ENCODE measurements at regions not wholly inside any gene's neighbourhood (a gene's known extent, or its start where the extent isn't known, plus 50 kb on each side); places are given as distances from the start of the nearest gene placed in this dataset.

DNA sequence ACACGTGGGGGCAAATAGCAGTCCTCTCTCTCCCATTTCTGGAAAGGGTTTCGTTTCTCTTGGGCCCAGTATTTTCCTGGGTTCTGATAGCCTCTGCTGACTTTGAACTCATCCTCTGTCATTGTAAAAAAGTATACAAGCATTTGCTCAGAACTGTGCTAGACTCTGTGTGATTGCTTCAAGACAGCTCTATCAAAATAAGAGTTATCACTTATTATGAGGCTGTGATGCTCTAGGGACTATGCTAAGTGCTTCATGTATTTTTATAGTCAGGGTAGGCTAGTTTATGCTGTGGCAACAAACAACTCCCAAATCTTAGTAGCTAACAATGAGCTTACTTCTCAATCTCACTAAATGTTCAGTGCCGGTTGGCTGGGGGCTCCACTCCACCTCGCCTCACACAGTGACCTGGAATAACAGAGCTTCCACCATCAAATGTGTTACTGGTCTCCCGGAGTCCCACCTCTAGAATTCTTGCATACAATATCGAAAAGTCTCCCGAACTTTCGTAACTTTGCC, 110.8 kb upstream of the CDC42EP3 start:
- DNase-seq (ENCODE audit: low spot score), result no peak
- TF ChIP-seq CTCF (IDR thresholded peaks at IDR 0.05; ENCODE audit: extremely low read depth, missing control alignments), result no peak

- no peak for TF ChIP-seq CTCF (IDR thresholded peaks at IDR 0.05; ENCODE audit: extremely low read depth, missing control alignments)
- no peak for DNase-seq (ENCODE audit: low spot score)
Observed at GRCh38 chr2:37782721-37783371, 111.4 kb upstream of the CDC42EP3 start.

DNA sequence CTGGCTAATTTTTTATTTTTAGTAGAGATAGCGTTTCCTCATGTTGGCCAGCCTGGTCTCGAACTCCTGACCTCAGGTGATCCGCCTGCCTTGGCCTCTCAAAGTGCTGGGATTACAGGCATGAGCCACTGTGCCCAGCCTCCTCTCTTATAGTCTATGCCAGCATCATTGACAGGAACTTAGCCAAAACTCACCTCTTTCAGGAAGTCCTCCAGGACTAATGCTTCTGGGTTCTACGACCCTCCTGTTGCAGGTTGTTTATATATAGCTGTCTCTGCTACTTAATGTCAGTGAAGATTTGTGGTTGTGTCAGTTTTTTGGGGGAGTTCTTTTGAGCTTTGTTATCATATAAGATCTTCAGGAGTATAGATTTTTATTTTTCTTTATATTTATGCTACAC, 112.1 kb upstream of the CDC42EP3 start:
- no peak for DNase-seq (ENCODE audit: low spot score)
- no peak for TF ChIP-seq CTCF (IDR thresholded peaks at IDR 0.05; ENCODE audit: extremely low read depth, missing control alignments)

DNA sequence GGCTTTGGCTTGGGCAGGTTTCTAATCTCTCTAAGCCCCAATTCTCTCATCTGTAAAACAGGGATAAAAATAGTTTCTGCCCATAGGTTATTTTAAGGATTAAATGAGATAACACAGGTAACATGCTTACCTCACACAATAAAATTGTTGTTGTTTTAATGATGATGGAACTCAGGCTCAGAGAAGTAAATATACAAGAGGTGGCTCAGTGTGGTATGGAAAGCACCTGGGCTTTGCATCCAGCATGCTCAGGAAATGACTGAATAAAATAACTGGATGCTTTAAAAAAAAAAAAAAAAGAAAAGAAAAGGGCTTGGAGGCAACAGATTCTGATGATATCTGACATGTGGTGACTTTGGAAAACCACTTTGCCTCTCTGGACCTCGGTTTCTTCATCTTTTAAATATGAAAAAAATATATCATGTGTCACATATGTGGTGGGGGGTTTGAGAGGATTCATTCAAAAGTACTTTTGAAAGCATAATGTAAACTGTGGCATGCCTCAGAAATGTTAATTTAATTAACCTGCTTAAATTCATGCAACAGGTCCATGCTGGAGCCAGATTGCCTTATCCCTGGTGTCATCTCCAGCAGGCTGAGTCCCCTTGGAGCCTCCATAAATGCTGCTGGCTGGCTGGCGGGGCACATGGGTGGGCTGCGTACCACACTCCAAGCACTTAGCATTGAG, 112.8 kb upstream of the CDC42EP3 start:
- no peak for DNase-seq (ENCODE audit: low spot score)
- TF ChIP-seq CTCF (IDR thresholded peaks at IDR 0.05; ENCODE audit: extremely low read depth, missing control alignments), result no peak

- no peak for TF ChIP-seq CTCF (IDR thresholded peaks at IDR 0.05; ENCODE audit: extremely low read depth, missing control alignments)
- DNase-seq (ENCODE audit: low spot score), result no peak
Observed at GRCh38 chr2:37784759-37785149, 113.3 kb upstream of the CDC42EP3 start.

- no peak for DNase-seq (ENCODE audit: low spot score)
- no peak for TF ChIP-seq CTCF (IDR thresholded peaks at IDR 0.05; ENCODE audit: extremely low read depth, missing control alignments)
Observed at GRCh38 chr2:37786191-37786698, 114.8 kb upstream of the CDC42EP3 start.

DNA sequence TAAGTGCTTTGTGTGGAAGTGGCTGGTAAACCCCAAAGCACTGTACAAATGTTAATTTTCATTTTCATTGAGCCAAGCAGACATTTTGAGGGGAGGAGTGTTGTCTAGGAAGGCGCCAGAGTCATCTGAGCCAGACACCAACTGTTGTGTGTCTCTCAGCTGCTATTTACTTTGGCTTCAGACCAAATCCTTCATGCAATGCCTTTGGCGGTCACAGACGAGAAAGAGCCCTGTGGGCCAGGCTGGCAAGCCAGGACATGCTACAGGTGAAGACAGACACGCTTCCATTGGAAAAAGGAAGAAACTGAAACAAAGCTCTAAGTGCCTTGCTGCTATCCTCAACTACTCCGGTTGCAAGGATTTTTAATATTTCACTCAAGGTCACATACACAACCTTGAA, 115.4 kb upstream of the CDC42EP3 start:
- no peak for TF ChIP-seq CTCF (IDR thresholded peaks at IDR 0.05; ENCODE audit: extremely low read depth, missing control alignments)
- DNase-seq (ENCODE audit: low spot score), result no peak
